Fibroblast of lung (primary cell): ENCODE measurements at regions not wholly inside any gene's neighbourhood (a gene's known extent, or its start where the extent isn't known, plus 50 kb on each side); places are given as distances from the start of the nearest gene placed in this dataset.

Experiments used
- CTCF ChIP-seq, 2 donors: IDR thresholded peaks in 1 of 2; conservative IDR thresholded peaks in 1 of 2; 1 replicate in 1 of 2; 2 replicates in 1 of 2; pipeline ENCODE4 v1.5.1; 2011 to 2012; ENCODE audit warnings: low read length in 2 of 2, control low read depth in 1 of 2, inconsistent platforms in 1 of 2, low read depth in 1 of 2, mild to moderate bottlenecking in 1 of 2
- EZH2 ChIP-seq: IDR thresholded peaks from 2 replicates; pipeline ENCODE4 v1.5.1; 2012; ENCODE audit warnings: low read length, control low read depth, mild to moderate bottlenecking; ENCODE audit errors: missing control alignments

GRCh38 chrY:19433059-19433458, 311.5 kb downstream of the KDM5D start:
- TF ChIP-seq CTCF (conservative IDR thresholded peaks at IDR 0.05 in 1 of 2, IDR thresholded peaks at IDR 0.05 in 1 of 2; ENCODE audit: low read depth in 1 of 2, low read length in 2 of 2) = peak; percentile 50 to 51
- no peak for TF ChIP-seq EZH2
